ENCODE measurements at regions not wholly inside any gene's neighbourhood (a gene's known extent, or its start where the extent isn't known, plus 50 kb on each side); places are given as distances from the start of the nearest gene placed in this dataset.

DNA sequence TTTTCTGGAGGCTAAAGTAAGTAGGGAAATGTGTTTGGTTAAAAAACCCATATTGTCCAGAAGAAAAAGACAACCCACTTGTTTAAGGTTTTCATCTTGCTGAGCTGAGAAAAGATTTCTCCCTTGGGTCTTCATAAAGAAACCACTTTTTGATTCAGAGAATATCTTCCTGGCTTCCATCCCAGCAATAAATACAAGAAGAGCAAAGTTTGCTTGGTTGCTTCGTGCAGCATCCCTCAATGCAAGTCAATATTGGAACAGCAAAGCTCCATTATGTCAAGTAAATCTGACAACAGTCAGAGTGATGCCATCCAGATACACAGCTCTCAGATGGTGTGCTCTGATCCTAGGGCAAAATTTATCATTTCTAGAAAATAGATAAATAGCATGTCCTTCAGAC is 118.9 kb upstream of the PIRT start:
- DNase-seq = no peak

- no peak for DNase-seq
These were observed 106.9 kb upstream of the PIRT start for GRCh38 chr17:10944819-10945218.

DNA sequence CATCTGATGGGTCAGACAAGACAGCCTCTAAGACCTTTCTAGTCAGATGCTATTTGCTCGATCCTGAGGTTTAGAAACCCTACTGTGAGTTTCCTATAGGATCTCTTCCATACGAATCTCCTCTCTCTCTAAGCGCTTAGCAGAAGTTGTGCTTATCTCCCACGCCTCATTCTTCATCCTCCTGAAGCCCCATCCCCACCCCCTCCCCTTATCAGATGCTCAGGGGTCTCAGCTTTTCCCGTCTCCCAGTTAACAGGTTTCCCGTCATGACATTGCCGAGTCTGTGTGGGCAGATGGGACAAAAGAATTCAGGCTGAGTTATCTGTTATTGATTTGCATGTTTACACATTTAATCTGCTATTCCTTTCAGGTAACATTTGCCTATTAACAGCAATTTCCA is 99.0 kb upstream of the PIRT start:
- DNase-seq = no peak

GRCh38 chr17:10932938-10933337 is 95.1 kb upstream of the PIRT start:
- DNase-seq = no peak

DNA sequence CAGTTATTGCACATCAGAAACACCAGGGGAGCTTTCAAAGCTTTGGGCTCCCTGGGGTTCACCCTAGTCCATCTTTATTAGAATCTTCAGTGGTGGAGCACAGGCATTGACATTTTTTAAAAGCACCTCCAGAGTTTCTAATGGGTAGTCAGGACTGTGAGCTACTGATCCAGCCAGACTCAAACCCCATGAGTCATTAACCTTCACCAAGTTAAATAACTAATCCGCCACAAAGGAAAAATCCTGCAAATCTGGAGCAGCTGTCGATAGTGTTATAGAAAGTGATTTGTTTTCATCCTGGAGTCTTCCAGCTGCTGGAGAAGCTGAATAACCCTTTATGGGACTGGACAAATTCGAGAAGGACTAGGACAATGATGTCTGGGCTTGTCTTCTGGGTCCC is 93.2 kb upstream of the PIRT start:
- no peak for DNase-seq

GRCh38 chr17:10927712-10928111 is 89.8 kb upstream of the PIRT start:
- DNase-seq = no peak

GRCh38 chr17:10920558-10921108 is 82.7 kb upstream of the PIRT start:
- DNase-seq = no peak

DNA sequence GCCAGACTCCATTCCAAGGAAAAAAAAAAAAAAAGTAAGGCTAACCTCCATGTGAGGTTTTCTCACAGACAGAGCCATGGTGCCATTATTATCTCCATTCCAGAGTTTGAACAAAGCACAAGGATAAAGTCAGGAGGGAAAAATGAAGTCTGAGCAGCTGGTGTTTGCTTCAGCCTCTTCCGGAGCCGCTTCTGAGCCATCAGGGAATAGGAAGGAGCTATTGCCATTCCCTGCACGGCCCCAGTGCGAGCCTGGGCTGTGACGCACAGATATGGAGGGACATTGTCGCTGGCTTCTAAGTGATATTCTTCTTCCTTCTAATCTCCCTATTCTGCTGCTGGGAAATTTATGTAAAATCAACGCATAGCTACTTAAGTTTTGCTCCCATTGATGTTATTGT is 69.5 kb upstream of the PIRT start:
- no peak for DNase-seq

- DNase-seq = no peak
These were observed 61.4 kb upstream of the PIRT start for GRCh38 chr17:10899281-10899680.

DNA sequence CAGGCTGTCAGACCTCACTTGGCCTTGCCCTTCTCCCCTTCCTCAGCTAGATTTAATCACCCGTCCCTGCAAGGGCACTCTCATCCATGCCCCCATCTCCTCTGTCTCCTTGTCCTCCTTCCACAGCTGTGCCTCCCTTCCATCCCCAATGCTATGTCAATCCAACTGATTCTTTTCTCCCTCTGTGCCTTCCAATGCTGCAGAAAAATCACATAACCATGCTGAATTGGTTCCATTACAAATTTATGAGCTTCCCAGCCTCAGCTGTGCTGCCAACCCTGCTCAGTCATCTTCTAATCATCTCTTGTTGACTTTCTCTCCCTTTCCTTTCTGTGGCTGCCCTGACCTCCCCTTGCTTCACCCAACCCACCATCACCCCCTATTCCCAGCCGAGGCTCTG is 56.3 kb upstream of the PIRT start:
- no peak for DNase-seq

DNA sequence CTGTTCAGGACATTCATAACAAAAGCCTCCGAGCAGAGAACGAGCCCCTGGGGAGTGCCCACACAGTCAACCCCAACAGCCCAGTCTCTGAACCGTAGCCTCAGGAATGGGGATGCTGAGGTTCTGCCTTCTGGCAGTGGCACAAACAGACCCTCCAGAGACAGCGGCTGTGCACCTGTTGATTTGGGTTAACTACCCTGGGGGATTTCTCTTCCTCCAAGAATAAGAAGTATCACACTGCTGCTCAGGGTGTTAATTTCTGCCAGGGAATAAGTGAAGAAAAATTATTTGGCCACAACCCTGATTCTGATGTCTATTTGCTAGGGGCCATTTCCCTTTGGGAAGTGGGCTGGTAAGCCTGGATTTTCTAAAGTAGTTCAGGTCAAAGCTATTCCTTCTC is 51.0 kb upstream of the PIRT start:
- no peak for DNase-seq
